Esophagus squamous epithelium (tissue), 4 donors: ENCODE measurements at regions not wholly inside any gene's neighbourhood (a gene's known extent, or its start where the extent isn't known, plus 50 kb on each side); places are given as distances from the start of the nearest gene placed in this dataset.
"Not testable (repeated sequence)": the region's sequence is repeated elsewhere in the genome, so short reads cannot be mapped to it uniquely, and the experiment has no call there.

ENCODE experiments used
- POLR2A ChIP-seq, 4 donors: fragments of 450-650 bp; IDR thresholded peaks; one replicate each; pipeline ENCODE4 v1.6.1; 2017; ENCODE audit warnings: antibody characterized with exemption in 4 of 4, mild to moderate bottlenecking in 4 of 4, moderate library complexity in 3 of 4
- TF ChIP-seq, protein P1 (sequence below), 6 experiments: fragments of 450-650 bp in 4 of 6; fragments of 200-600 bp in 2 of 6; sonication (generic) in 2 of 6; IDR thresholded peaks; one replicate each; pipeline ENCODE4 v1.5.1; 2016 to 2019; ENCODE audit warnings: antibody characterized with exemption in 6 of 6, mild to moderate bottlenecking in 4 of 6, moderate library complexity in 4 of 6

DNA sequence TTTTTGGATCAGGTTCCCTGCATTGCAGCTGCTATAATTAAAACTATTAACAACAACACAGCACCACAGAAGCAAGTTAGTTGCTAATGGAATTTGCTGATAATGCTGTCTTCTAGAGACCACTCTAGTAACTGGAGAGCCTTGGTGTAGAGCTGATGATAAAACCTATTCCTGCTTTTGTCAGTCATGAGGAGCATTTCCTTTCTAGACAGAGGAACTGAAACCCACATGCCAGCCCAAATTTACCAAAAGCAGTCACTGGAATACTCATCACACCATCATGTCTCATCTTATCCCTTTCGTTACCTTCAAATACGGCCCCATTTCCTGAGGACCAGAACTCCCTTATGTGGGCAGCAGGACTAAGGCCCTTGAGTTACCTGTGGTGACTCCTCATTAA lies 67.1 kb upstream of the AGAP9 start:
- TF ChIP-seq POLR2A (IDR thresholded peaks at IDR 0.05) = not testable (repeated sequence)
- TF ChIP-seq, protein P1, sequence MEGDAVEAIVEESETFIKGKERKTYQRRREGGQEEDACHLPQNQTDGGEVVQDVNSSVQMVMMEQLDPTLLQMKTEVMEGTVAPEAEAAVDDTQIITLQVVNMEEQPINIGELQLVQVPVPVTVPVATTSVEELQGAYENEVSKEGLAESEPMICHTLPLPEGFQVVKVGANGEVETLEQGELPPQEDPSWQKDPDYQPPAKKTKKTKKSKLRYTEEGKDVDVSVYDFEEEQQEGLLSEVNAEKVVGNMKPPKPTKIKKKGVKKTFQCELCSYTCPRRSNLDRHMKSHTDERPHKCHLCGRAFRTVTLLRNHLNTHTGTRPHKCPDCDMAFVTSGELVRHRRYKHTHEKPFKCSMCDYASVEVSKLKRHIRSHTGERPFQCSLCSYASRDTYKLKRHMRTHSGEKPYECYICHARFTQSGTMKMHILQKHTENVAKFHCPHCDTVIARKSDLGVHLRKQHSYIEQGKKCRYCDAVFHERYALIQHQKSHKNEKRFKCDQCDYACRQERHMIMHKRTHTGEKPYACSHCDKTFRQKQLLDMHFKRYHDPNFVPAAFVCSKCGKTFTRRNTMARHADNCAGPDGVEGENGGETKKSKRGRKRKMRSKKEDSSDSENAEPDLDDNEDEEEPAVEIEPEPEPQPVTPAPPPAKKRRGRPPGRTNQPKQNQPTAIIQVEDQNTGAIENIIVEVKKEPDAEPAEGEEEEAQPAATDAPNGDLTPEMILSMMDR (IDR thresholded peaks at IDR 0.05) = not testable (repeated sequence)
